KMS-11 (cell line): ENCODE measurements at regions not wholly inside any gene's neighbourhood (a gene's known extent, or its start where the extent isn't known, plus 50 kb on each side); places are given as distances from the start of the nearest gene placed in this dataset.

Experiments
- H2AFZ ChIP-seq: fragments of 200-600 bp; sonication (generic); 2 replicates; pipeline ENCODE4 v1.6.1; 2016; ENCODE audit warnings: antibody characterized with exemption, mixed run types, low read depth
- H3K27ac ChIP-seq: fragments of 200-600 bp; sonication (generic); 2 replicates; pipeline ENCODE4 v1.6.1; 2016; ENCODE audit warnings: mild to moderate bottlenecking, mixed run types
- H3K27me3 ChIP-seq: fragments of 200-600 bp; sonication (generic); 2 replicates; pipeline ENCODE4 v1.6.1; 2017; ENCODE audit warnings: mild to moderate bottlenecking, low read depth, mixed run types, moderate library complexity; ENCODE audit not compliant: insufficient read depth
- H3K36me3 ChIP-seq: fragments of 200-600 bp; sonication (generic); 2 replicates; pipeline ENCODE4 v1.6.1; 2017; ENCODE audit warnings: mild to moderate bottlenecking, mixed run types; ENCODE audit not compliant: insufficient read depth
- H3K4me1 ChIP-seq: fragments of 200-600 bp; sonication (generic); 2 replicates; pipeline ENCODE4 v1.6.1; 2016; ENCODE audit warnings: mild to moderate bottlenecking, low read depth, mixed run types; ENCODE audit not compliant: poor library complexity, severe bottlenecking
- H3K4me2 ChIP-seq: fragments of 200-600 bp; sonication (generic); 2 replicates; pipeline ENCODE4 v1.7.0; 2016; ENCODE audit warnings: mild to moderate bottlenecking, mixed run types
- H3K4me3 ChIP-seq: fragments of 200-600 bp; sonication (generic); IDR thresholded peaks from 2 replicates; pipeline ENCODE4 v1.6.1; 2017; ENCODE audit warnings: low read depth, low read length, mixed read lengths; ENCODE audit not compliant: insufficient read depth
- H3K79me2 ChIP-seq: fragments of 200-600 bp; sonication (generic); 2 replicates; pipeline ENCODE4 v1.6.1; 2016; ENCODE audit warnings: low read depth, mixed run types; ENCODE audit not compliant: insufficient read depth
- H3K9ac ChIP-seq: fragments of 200-600 bp; sonication (generic); 2 replicates; pipeline ENCODE4 v1.6.1; 2016; ENCODE audit warnings: mild to moderate bottlenecking, mixed run types
- H4K20me1 ChIP-seq: fragments of 200-600 bp; sonication (generic); 2 replicates; pipeline ENCODE4 v1.6.1; 2016; ENCODE audit warnings: mild to moderate bottlenecking, mixed run types; ENCODE audit not compliant: insufficient read depth
- CTCF ChIP-seq: fragments of 200-600 bp; sonication (generic); conservative IDR thresholded peaks from 2 replicates; pipeline ENCODE4 v1.6.1; 2017; ENCODE audit warnings: low read depth, mild to moderate bottlenecking, antibody characterized with exemption, low read length, moderate library complexity, mixed read lengths

DNA sequence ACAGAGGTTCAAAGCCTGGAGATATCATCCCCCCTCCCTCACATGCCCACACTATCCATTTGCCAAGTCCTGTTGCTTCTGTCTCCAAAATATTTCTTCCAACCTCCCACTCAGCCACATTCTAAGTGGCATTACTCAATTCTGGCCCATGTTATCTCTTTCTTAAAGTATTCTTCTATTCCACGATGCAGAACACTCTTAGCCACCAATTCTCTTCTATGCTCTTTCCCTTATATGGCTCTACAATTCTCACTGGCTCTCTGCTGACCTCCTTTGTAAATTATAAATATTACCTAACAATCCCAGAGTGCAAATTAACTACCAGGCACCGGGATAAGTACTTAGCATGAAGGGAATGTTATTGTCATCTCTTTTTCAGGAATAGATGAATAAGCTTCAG, 82.4 kb downstream of the KCNJ2 start:
- no peak overlapping the region for H3K4me2 ChIP-seq
- no peak overlapping the region for H3K4me3 ChIP-seq
- H3K9ac ChIP-seq, result no peak overlapping the region
- H3K27me3 ChIP-seq, result no peaks in the 10 kb centered on the region
- no peaks in the 10 kb centered on the region for H3K4me1 ChIP-seq
- no peaks in the 10 kb centered on the region for H3K79me2 ChIP-seq
- H4K20me1 ChIP-seq, result no peaks in the 10 kb centered on the region
- no peak overlapping the region for H3K27ac ChIP-seq
- no peak for TF ChIP-seq CTCF
- H3K36me3 ChIP-seq, result no peaks in the 10 kb centered on the region
- no peak overlapping the region for H2AFZ ChIP-seq

DNA sequence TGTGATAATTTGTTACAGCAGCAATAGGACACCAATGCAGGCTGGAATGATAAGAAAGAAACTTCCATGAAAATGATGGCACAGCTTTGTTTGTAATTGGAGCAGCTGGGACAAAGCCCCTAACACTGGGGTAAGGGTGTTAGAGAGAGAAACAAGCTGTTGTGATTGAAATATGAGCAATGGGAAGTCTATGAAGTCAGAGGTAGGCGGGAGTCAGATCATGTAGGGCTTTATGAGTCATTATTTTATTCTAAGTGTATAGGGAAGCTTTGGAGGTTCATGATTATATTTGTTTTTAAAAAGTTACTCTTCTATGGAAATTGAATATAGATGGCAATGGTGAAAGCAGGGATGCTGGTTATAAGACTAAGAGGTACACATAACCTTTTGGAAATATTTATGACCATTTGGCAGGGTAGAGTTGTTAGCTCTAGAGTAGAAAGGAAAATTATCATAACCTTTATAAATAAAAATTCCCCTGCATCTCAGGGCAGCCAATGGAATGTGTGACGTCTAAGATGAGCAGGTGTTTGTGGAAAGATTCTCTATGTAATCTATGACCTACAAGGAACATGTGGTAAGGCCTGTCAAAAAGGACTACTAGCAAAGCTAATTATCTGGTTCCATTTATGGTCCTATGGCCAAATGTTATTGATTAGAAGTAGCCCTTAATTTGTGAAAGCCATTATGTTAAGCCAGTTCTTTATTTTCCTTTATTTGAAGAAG, 85.6 kb downstream of the KCNJ2 start:
- H3K79me2 ChIP-seq, result no peaks in the 10 kb centered on the region
- no peak for TF ChIP-seq CTCF
- no peak overlapping the region for H3K4me3 ChIP-seq
- no peaks in the 10 kb centered on the region for H3K4me1 ChIP-seq
- no peaks in the 10 kb centered on the region for H3K36me3 ChIP-seq
- no peak overlapping the region for H3K9ac ChIP-seq
- H3K27ac ChIP-seq, result no peak overlapping the region
- H3K4me2 ChIP-seq, result no peak overlapping the region
- H3K27me3 ChIP-seq, result no peaks in the 10 kb centered on the region
- H4K20me1 ChIP-seq, result no peaks in the 10 kb centered on the region
- no peak overlapping the region for H2AFZ ChIP-seq

DNA sequence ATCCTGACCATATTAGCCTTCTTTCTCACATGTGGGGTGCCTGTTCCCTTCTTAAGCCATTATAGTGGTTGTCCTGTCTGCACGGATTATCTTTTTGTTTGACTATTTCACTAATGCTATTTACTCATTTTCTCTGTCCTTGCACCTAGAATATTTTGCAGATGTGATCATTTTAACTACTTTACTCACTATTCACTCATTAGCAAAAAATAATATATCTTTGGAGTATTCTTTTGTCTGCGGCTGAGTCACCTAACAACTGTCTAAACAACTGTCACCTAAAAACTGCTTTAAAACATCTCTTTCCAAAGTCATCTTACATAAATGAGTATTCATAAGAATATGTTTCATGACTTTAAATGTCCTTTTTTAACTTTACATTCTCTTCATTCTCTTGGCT, 87.4 kb downstream of the KCNJ2 start:
- Histone ChIP-seq H3K9ac (no peak overlapping the region), H3K36me3 (no peaks in the 10 kb centered on the region), H3K27me3 (no peaks in the 10 kb centered on the region), H3K79me2 (no peaks in the 10 kb centered on the region), H4K20me1 (no peaks in the 10 kb centered on the region), H2AFZ (no peak overlapping the region), H3K4me1 (no peaks in the 10 kb centered on the region), H3K4me2 (no peak overlapping the region), H3K27ac (no peak overlapping the region), H3K4me3 (no peak overlapping the region)
- TF ChIP-seq CTCF, result no peak

DNA sequence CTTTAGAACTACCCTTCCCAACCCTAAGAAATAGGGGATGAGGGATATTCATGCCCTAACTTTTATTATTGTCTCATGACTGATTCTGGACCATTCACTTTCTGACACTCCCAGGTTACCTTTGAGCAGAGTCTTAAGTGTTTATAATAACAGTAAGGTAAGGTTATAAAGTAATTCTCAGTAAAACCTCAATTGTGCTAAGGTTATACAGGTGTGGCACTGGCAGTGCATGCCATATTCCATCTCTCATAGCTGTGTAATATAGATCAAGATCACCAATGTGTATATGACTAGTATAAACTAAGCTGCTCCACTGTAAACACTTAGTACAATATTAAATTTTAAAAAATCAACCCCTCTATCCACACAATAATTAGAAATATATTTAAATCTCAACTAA, 89.1 kb downstream of the KCNJ2 start:
- H4K20me1 ChIP-seq, result no peaks in the 10 kb centered on the region
- H3K27me3 ChIP-seq, result no peaks in the 10 kb centered on the region
- H3K4me3 ChIP-seq, result no peak overlapping the region
- no peak for TF ChIP-seq CTCF
- no peak overlapping the region for H3K4me2 ChIP-seq
- H3K36me3 ChIP-seq, result no peaks in the 10 kb centered on the region
- H3K27ac ChIP-seq, result no peak overlapping the region
- no peak overlapping the region for H3K9ac ChIP-seq
- no peaks in the 10 kb centered on the region for H3K79me2 ChIP-seq
- H3K4me1 ChIP-seq, result no peaks in the 10 kb centered on the region
- H2AFZ ChIP-seq, result no peak overlapping the region
